Putamen (tissue), 1 donor: ENCODE measurements at regions not wholly inside any gene's neighbourhood (a gene's known extent, or its start where the extent isn't known, plus 50 kb on each side); places are given as distances from the start of the nearest gene placed in this dataset.

Source experiments
- DNase-seq: peaks from one replicate; pipeline ENCODE4 v3.0.0-alpha.2; 2016; ENCODE audit warnings: low spot score

GRCh38 chr15:95868970-95869369, 461.5 kb upstream of the NR2F2 start:
- DNase-seq: no peak

GRCh38 chr15:95869920-95870319, 460.6 kb upstream of the NR2F2 start:
- no peak for DNase-seq

- DNase-seq: no peak
These were observed 458.1 kb upstream of the NR2F2 start for GRCh38 chr15:95872366-95872771.

- DNase-seq: no peak
These were observed 455.9 kb upstream of the NR2F2 start for GRCh38 chr15:95874637-95875036.

GRCh38 chr15:95875121-95875643, 455.3 kb upstream of the NR2F2 start:
- DNase-seq: no peak

- no peak for DNase-seq
These were observed 450.4 kb upstream of the NR2F2 start for GRCh38 chr15:95880031-95880570.

GRCh38 chr15:95880630-95881029, 449.9 kb upstream of the NR2F2 start:
- no peak for DNase-seq

GRCh38 chr15:95883064-95883463, 447.4 kb upstream of the NR2F2 start:
- no peak for DNase-seq

GRCh38 chr15:95884276-95884675, 446.2 kb upstream of the NR2F2 start:
- DNase-seq: no peak

GRCh38 chr15:95887666-95888390, 442.7 kb upstream of the NR2F2 start:
- no peak for DNase-seq

- no peak for DNase-seq
These were observed 441.7 kb upstream of the NR2F2 start for GRCh38 chr15:95888762-95889161.

- no peak for DNase-seq
These were observed 436.0 kb upstream of the NR2F2 start for GRCh38 chr15:95894407-95894956.

- no peak for DNase-seq
These were observed 435.0 kb upstream of the NR2F2 start for GRCh38 chr15:95895508-95895907.

- no peak for DNase-seq
These were observed 432.8 kb upstream of the NR2F2 start for GRCh38 chr15:95897651-95898050.

- no peak for DNase-seq
These were observed 431.7 kb upstream of the NR2F2 start for GRCh38 chr15:95898761-95899160.

GRCh38 chr15:95901271-95901670, 429.2 kb upstream of the NR2F2 start:
- DNase-seq: no peak

GRCh38 chr15:95902606-95903005, 427.9 kb upstream of the NR2F2 start:
- no peak for DNase-seq

GRCh38 chr15:95903352-95903751, 427.1 kb upstream of the NR2F2 start:
- DNase-seq: no peak

GRCh38 chr15:95910643-95911212, 419.8 kb upstream of the NR2F2 start:
- no peak for DNase-seq

GRCh38 chr15:95911570-95912279, 418.8 kb upstream of the NR2F2 start:
- no peak for DNase-seq

GRCh38 chr15:95912280-95912625, 418.2 kb upstream of the NR2F2 start:
- DNase-seq: no peak

GRCh38 chr15:95912728-95913127, 417.8 kb upstream of the NR2F2 start:
- no peak for DNase-seq

- DNase-seq: no peak
These were observed 413.9 kb upstream of the NR2F2 start for GRCh38 chr15:95916568-95916967.
